ENCODE measurements at regions not wholly inside any gene's neighbourhood (a gene's known extent, or its start where the extent isn't known, plus 50 kb on each side); places are given as distances from the start of the nearest gene placed in this dataset.

DNA sequence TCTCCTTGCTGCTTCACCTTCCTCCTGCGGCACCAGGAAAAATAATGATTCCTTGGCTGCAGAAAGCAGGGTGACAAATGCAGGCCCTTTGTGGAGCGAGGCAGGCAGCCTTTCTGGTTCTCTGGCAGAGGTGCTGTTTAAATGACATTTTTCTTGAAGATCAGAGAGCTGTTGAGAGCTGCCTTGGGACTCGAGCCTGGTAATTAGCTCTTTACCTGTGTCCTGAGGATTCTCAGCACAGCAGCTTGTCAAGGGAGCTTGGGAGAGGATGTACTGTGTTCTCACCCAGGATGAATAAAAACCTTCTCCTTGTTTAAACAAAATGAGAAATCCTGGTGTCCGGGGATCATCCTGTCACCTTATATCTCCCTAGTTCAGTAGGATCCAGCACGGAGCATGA lies 204.0 kb downstream of the AACS start:
- H3K36me3 ChIP-seq (ENCODE audit: insufficient read depth) = no peaks in the 10 kb centered on the region
- 0 out of 3 replicates have a peak, but pooled peaks cover under 1% of the 10 kb centered on the region for H3K9me3 Mint-ChIP-seq

More for the DNA sequence above, 204.0 kb downstream of the AACS start:
- no peak overlapping the region for H3K4me3 ChIP-seq
- no peak for DNase-seq (ENCODE audit: low spot score)
- no peak overlapping the region for H3K4me3 Mint-ChIP-seq
- peaks cover 22% of the 10 kb centered on the region for H3K4me1 ChIP-seq (ENCODE audit: insufficient read depth)
- no peak for TF ChIP-seq ZNF331 (CRISPR knock-in tag; IDR thresholded peaks at IDR 0.05; ENCODE audit: low read depth)
- TF ChIP-seq EZH2phosphoT487 (IDR thresholded peaks at IDR 0.05; ENCODE audit: unreplicated experiment) = no peak
- TF ChIP-seq, protein P1, sequence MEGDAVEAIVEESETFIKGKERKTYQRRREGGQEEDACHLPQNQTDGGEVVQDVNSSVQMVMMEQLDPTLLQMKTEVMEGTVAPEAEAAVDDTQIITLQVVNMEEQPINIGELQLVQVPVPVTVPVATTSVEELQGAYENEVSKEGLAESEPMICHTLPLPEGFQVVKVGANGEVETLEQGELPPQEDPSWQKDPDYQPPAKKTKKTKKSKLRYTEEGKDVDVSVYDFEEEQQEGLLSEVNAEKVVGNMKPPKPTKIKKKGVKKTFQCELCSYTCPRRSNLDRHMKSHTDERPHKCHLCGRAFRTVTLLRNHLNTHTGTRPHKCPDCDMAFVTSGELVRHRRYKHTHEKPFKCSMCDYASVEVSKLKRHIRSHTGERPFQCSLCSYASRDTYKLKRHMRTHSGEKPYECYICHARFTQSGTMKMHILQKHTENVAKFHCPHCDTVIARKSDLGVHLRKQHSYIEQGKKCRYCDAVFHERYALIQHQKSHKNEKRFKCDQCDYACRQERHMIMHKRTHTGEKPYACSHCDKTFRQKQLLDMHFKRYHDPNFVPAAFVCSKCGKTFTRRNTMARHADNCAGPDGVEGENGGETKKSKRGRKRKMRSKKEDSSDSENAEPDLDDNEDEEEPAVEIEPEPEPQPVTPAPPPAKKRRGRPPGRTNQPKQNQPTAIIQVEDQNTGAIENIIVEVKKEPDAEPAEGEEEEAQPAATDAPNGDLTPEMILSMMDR (conservative IDR thresholded peaks at IDR 0.05; ENCODE audit: low read depth in 2 of 2) = no peak
- no peak for TF ChIP-seq POLR2AphosphoS5 (IDR thresholded peaks at IDR 0.05; ENCODE audit: low read depth)
- TF ChIP-seq NANOG (IDR thresholded peaks at IDR 0.05; ENCODE audit: borderline replicate concordance) = no peak
- no peak for TF ChIP-seq CREB1 (CRISPR knock-in tag; IDR thresholded peaks at IDR 0.05; ENCODE audit: low read depth)
- TF ChIP-seq STAT1 (IDR thresholded peaks at IDR 0.05; ENCODE audit: unreplicated experiment) = no peak
- TF ChIP-seq, protein P2, sequence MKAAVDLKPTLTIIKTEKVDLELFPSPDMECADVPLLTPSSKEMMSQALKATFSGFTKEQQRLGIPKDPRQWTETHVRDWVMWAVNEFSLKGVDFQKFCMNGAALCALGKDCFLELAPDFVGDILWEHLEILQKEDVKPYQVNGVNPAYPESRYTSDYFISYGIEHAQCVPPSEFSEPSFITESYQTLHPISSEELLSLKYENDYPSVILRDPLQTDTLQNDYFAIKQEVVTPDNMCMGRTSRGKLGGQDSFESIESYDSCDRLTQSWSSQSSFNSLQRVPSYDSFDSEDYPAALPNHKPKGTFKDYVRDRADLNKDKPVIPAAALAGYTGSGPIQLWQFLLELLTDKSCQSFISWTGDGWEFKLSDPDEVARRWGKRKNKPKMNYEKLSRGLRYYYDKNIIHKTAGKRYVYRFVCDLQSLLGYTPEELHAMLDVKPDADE (IDR thresholded peaks at IDR 0.05) = no peak
- no peak for TF ChIP-seq JUNB (IDR thresholded peaks at IDR 0.05; ENCODE audit: unreplicated experiment)
- TF ChIP-seq, protein P3, sequence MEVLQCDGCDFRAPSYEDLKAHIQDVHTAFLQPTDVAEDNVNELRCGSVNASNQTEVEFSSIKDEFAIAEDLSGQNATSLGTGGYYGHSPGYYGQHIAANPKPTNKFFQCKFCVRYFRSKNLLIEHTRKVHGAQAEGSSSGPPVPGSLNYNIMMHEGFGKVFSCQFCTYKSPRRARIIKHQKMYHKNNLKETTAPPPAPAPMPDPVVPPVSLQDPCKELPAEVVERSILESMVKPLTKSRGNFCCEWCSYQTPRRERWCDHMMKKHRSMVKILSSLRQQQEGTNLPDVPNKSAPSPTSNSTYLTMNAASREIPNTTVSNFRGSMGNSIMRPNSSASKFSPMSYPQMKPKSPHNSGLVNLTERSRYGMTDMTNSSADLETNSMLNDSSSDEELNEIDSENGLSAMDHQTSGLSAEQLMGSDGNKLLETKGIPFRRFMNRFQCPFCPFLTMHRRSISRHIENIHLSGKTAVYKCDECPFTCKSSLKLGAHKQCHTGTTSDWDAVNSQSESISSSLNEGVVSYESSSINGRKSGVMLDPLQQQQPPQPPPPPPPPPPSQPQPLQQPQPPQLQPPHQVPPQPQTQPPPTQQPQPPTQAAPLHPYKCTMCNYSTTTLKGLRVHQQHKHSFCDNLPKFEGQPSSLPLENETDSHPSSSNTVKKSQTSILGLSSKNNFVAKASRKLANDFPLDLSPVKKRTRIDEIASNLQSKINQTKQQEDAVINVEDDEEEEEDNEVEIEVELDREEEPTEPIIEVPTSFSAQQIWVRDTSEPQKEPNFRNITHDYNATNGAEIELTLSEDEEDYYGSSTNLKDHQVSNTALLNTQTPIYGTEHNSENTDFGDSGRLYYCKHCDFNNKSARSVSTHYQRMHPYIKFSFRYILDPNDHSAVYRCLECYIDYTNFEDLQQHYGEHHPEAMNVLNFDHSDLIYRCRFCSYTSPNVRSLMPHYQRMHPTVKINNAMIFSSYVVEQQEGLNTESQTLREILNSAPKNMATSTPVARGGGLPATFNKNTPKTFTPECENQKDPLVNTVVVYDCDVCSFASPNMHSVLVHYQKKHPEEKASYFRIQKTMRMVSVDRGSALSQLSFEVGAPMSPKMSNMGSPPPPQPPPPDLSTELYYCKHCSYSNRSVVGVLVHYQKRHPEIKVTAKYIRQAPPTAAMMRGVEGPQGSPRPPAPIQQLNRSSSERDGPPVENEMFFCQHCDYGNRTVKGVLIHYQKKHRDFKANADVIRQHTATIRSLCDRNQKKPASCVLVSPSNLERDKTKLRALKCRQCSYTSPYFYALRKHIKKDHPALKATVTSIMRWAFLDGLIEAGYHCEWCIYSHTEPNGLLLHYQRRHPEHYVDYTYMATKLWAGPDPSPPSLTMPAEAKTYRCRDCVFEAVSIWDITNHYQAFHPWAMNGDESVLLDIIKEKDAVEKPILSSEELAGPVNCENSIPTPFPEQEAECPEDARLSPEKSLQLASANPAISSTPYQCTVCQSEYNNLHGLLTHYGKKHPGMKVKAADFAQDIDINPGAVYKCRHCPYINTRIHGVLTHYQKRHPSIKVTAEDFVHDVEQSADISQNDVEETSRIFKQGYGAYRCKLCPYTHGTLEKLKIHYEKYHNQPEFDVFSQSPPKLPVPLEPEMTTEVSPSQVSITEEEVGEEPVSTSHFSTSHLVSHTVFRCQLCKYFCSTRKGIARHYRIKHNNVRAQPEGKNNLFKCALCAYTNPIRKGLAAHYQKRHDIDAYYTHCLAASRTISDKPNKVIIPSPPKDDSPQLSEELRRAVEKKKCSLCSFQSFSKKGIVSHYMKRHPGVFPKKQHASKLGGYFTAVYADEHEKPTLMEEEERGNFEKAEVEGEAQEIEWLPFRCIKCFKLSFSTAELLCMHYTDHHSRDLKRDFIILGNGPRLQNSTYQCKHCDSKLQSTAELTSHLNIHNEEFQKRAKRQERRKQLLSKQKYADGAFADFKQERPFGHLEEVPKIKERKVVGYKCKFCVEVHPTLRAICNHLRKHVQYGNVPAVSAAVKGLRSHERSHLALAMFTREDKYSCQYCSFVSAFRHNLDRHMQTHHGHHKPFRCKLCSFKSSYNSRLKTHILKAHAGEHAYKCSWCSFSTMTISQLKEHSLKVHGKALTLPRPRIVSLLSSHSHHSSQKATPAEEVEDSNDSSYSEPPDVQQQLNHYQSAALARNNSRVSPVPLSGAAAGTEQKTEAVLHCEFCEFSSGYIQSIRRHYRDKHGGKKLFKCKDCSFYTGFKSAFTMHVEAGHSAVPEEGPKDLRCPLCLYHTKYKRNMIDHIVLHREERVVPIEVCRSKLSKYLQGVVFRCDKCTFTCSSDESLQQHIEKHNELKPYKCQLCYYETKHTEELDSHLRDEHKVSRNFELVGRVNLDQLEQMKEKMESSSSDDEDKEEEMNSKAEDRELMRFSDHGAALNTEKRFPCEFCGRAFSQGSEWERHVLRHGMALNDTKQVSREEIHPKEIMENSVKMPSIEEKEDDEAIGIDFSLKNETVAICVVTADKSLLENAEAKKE (CRISPR knock-in tag; IDR thresholded peaks at IDR 0.05) = no peak
- TF ChIP-seq, protein P4, sequence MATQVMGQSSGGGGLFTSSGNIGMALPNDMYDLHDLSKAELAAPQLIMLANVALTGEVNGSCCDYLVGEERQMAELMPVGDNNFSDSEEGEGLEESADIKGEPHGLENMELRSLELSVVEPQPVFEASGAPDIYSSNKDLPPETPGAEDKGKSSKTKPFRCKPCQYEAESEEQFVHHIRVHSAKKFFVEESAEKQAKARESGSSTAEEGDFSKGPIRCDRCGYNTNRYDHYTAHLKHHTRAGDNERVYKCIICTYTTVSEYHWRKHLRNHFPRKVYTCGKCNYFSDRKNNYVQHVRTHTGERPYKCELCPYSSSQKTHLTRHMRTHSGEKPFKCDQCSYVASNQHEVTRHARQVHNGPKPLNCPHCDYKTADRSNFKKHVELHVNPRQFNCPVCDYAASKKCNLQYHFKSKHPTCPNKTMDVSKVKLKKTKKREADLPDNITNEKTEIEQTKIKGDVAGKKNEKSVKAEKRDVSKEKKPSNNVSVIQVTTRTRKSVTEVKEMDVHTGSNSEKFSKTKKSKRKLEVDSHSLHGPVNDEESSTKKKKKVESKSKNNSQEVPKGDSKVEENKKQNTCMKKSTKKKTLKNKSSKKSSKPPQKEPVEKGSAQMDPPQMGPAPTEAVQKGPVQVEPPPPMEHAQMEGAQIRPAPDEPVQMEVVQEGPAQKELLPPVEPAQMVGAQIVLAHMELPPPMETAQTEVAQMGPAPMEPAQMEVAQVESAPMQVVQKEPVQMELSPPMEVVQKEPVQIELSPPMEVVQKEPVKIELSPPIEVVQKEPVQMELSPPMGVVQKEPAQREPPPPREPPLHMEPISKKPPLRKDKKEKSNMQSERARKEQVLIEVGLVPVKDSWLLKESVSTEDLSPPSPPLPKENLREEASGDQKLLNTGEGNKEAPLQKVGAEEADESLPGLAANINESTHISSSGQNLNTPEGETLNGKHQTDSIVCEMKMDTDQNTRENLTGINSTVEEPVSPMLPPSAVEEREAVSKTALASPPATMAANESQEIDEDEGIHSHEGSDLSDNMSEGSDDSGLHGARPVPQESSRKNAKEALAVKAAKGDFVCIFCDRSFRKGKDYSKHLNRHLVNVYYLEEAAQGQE (IDR thresholded peaks at IDR 0.05; ENCODE audit: unreplicated experiment) = no peak
- TF ChIP-seq ZNF114 (CRISPR knock-in tag; IDR thresholded peaks at IDR 0.05) = no peak
- no peak for TF ChIP-seq EZH2 (IDR thresholded peaks at IDR 0.05; ENCODE audit: low read depth, unreplicated experiment)
- no peak for ATAC-seq
- peaks cover 63% of the 10 kb centered on the region for H3K79me2 ChIP-seq (replicated peaks; ENCODE audit: insufficient read depth)
- H3K27me3 ChIP-seq (ENCODE audit: insufficient read depth) = no peaks in the 10 kb centered on the region
- peaks cover 15% of the 10 kb centered on the region for H3K36me3 Mint-ChIP-seq (ENCODE audit: low read depth)
- no peaks in the 10 kb centered on the region; the same call in 1 of the 2 replicates for H3K9me2 ChIP-seq (ENCODE audit: insufficient read depth)
- H3K27ac ChIP-seq (ENCODE audit: low read depth) = no peak overlapping the region
- H3K27me3 Mint-ChIP-seq (ENCODE audit: insufficient read depth, low read depth, poor library complexity) = peaks cover 2% of the 10 kb centered on the region
- H3K4me1 Mint-ChIP-seq = peaks cover 45% of the 10 kb centered on the region
- no peak overlapping the region for H3K4me2 ChIP-seq
- peaks cover 29% of the 10 kb centered on the region for H4K20me1 ChIP-seq (replicated peaks; ENCODE audit: insufficient read depth)
- no peaks in the 10 kb centered on the region for H3F3A ChIP-seq (replicated peaks; ENCODE audit: low read depth)
- H3K27ac Mint-ChIP-seq = peak overlapping the region; percentile 56; the same call in 1 of the 2 replicates
- H2AFZ ChIP-seq = no peak overlapping the region
